A549 (cell line): ENCODE measurements at regions not wholly inside any gene's neighbourhood (a gene's known extent, or its start where the extent isn't known, plus 50 kb on each side); places are given as distances from the start of the nearest gene placed in this dataset.

ENCODE experiments used
- BCL3 ChIP-seq: fragments of >200 bp; sonication (Bioruptor Twin); formaldehyde crosslinking; IDR thresholded peaks from 3 replicates; pipeline ENCODE4 v1.6.1; 2016
- CTCF ChIP-seq: fragments of >200 bp; sonication (Bioruptor Twin); formaldehyde crosslinking; IDR thresholded peaks from 3 replicates; pipeline ENCODE4 v1.5.1; 2016
- EHF ChIP-seq: fragments of 250-450 bp; sonication (Bioruptor Pico); IDR thresholded peaks from 2 replicates; pipeline ENCODE4 v1.5.0; 2020; ENCODE audit warnings: mild to moderate bottlenecking
- EP300 ChIP-seq, 2 experiments: fragments of >200 bp; sonication (Bioruptor Twin); formaldehyde crosslinking; IDR thresholded peaks; 2 replicates in 1 of 2; 3 replicates in 1 of 2; pipeline ENCODE4 v1.6.1; 2016 to 2017
- JUN ChIP-seq, 2 experiments: fragments of >200 bp; sonication (Bioruptor Twin); formaldehyde crosslinking; IDR thresholded peaks; 2 replicates in 1 of 2; 3 replicates in 1 of 2; pipeline ENCODE4 v1.6.1; 2016 to 2017
- MAX ChIP-seq: IDR thresholded peaks from 2 replicates; pipeline ENCODE4 v1.6.1; 2012
- MAZ ChIP-seq: fragments of 150-350 bp; IDR thresholded peaks from 2 replicates; pipeline ENCODE4 v1.6.1; 2014; ENCODE audit warnings: antibody characterized with exemption, low read depth, low read length, borderline replicate concordance
- POLR2A ChIP-seq: IDR thresholded peaks from 2 replicates; pipeline ENCODE4 v1.6.1; 2012; ENCODE audit warnings: mild to moderate bottlenecking, low read length
- REST ChIP-seq: fragments of 200-600 bp; sonication (generic); IDR thresholded peaks from 2 replicates; pipeline ENCODE4 v1.6.1; 2016; ENCODE audit warnings: antibody characterized with exemption, mild to moderate bottlenecking, moderate library complexity

GRCh38 chr2:167833294-167833693, 414.1 kb downstream of the STK39 start:
- TF ChIP-seq CTCF (no peak), MAX (no peak), JUN (IDR thresholded peaks at IDR 0.05) (no peak), BCL3 (no peak), POLR2A (no peak), REST (no peak), EP300 (IDR thresholded peaks at IDR 0.05) (no peak), EHF (CRISPR knock-in tag) (no peak), MAZ (no peak)
